ENCODE measurements at regions not wholly inside any gene's neighbourhood (a gene's known extent, or its start where the extent isn't known, plus 50 kb on each side); places are given as distances from the start of the nearest gene placed in this dataset.

GRCh38 chr6:156564807-156565149, 212.4 kb upstream of the ARID1B start:
- no peak for TF ChIP-seq CTCF (conservative IDR thresholded peaks at IDR 0.05; ENCODE audit: low read length)
- no peak for TF ChIP-seq EZH2phosphoT487 (IDR thresholded peaks at IDR 0.05; ENCODE audit: borderline replicate concordance, low read depth, low read length)

Data from OCI-LY7 (cell line).